ENCODE measurements at regions not wholly inside any gene's neighbourhood (a gene's known extent, or its start where the extent isn't known, plus 50 kb on each side); places are given as distances from the start of the nearest gene placed in this dataset.

DNA sequence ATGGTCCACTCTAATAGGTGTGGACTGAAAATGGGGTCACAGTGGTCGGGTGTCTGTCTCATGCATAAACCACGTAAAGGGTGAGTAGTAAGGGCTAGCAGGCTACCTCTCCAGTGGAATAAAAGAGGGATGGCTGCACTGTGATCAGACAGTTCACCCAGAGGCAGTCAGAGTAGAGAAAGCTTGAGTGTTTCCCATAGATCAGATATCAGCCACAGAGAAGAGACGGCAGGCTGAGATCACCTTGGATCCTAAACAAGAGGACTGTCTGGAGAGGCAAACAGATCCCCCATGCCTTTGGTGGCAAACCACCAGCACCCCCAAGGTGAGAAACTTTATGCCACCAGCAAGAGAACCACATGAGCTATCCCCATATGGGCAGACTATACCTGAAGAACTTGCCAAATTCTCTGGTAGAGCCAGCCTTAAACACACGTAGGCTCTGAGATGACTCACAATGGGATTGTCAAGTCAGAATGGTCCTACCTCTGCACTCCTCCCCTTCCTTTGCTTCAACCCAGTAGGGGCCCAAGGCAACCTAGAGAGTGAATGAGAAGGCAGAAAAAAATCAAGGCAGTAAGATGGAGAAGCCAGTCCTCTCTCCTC lies 205.2 kb upstream of the MAP3K1 start:
- H3K9me3 ChIP-seq (ENCODE audit: low read depth): no peaks in the 10 kb centered on the region
- no peaks in the 10 kb centered on the region for H3K9me2 ChIP-seq (ENCODE audit: insufficient read depth)
- H3K4me2 ChIP-seq (ENCODE audit: unreplicated experiment): no peak overlapping the region
- no peaks in the 10 kb centered on the region; the same call in 1 of the 2 replicates for H3K27me3 ChIP-seq (replicated peaks; ENCODE audit: insufficient read depth)
- H3K27ac ChIP-seq: no peak overlapping the region
- H3K4me3 ChIP-seq: no peak overlapping the region
- H4K20me1 ChIP-seq (ENCODE audit: insufficient read depth): no peaks in the 10 kb centered on the region
- TF ChIP-seq EZH2phosphoT487 (IDR thresholded peaks at IDR 0.05; ENCODE audit: insufficient read depth, low read depth) (no peak), EZH2 (IDR thresholded peaks at IDR 0.05; ENCODE audit: insufficient read depth, poor library complexity, severe bottlenecking) (no peak)
- H3K36me3 ChIP-seq (ENCODE audit: low read depth): no peaks in the 10 kb centered on the region
- H3K4me1 ChIP-seq (ENCODE audit: insufficient read depth): no peaks in the 10 kb centered on the region
- no peak overlapping the region for H3K9ac ChIP-seq
- H3F3A ChIP-seq (ENCODE audit: insufficient read depth): no peaks in the 10 kb centered on the region
- no peak overlapping the region for H2AFZ ChIP-seq
- DNase-seq: no peak
- WGBS, 2 experiments (ENCODE audit: low coverage in 1 of 2, low lambda C conversion rate in 2 of 2, missing lambda C conversion rate in 2 of 2): 50 to 65% methylated on average over 4 of the region's 4 CpGs
- H3K79me2 ChIP-seq (ENCODE audit: insufficient read depth): no peaks in the 10 kb centered on the region
- in situ Hi-C loops (cut with MboI): no loop called here

DNA sequence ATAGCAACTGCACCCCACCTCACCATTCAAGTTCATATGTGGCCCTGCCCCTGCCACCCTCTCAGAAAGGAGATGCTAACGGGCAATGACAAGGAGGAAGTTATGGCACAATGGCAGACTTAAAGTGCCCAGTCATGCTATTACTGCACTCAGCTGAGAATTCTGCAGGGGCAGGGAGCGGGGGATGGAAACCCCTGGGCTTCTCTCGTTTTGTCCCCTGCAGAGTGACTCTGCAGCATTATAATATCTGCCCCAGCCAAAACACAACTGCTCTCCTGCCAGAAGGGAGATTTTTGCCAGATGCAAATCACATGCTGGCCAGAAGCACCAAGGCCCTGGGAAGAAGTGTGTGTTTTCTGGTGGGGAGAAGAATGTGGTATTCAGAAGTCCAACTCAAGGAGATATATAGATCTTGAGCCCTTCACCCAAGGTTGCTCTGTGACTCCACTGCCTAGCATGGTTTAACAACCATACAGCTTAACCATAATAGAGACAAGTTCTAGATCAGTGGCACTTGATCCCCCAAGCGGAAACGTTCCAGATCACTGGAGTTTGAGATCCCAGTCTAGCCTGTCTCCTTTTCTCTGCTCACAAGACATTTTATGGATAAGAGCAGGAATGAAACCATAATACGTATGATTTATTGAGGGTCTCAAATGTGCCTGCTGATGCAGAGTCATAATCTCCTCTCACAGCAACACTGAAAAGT lies 207.0 kb upstream of the MAP3K1 start:
- Histone ChIP-seq H4K20me1 (ENCODE audit: insufficient read depth) (no peaks in the 10 kb centered on the region), H3K27ac (no peak overlapping the region), H3F3A (ENCODE audit: insufficient read depth) (no peaks in the 10 kb centered on the region), H3K9me2 (ENCODE audit: insufficient read depth) (no peaks in the 10 kb centered on the region), H3K9me3 (ENCODE audit: low read depth) (no peaks in the 10 kb centered on the region), H3K9ac (no peak overlapping the region), H3K4me1 (ENCODE audit: insufficient read depth) (no peaks in the 10 kb centered on the region), H3K27me3 (replicated peaks; ENCODE audit: insufficient read depth) (no peaks in the 10 kb centered on the region; the same call in 1 of the 2 replicates), H3K79me2 (ENCODE audit: insufficient read depth) (no peaks in the 10 kb centered on the region), H2AFZ (no peak overlapping the region), H3K4me3 (no peak overlapping the region), H3K36me3 (ENCODE audit: low read depth) (no peaks in the 10 kb centered on the region), H3K4me2 (ENCODE audit: unreplicated experiment) (no peak overlapping the region)
- no peak for TF ChIP-seq EZH2 (IDR thresholded peaks at IDR 0.05; ENCODE audit: insufficient read depth, poor library complexity, severe bottlenecking)
- TF ChIP-seq EZH2phosphoT487 (IDR thresholded peaks at IDR 0.05; ENCODE audit: insufficient read depth, low read depth): no peak
- whole genome bisulfite sequencing, 2 experiments (ENCODE audit: low coverage in 1 of 2, low lambda C conversion rate in 2 of 2, missing lambda C conversion rate in 2 of 2): 57 to 61% methylated on average over 6 of the region's 6 CpGs
- in situ Hi-C loops (cut with MboI): no loop called here
- no peak for DNase-seq

DNA sequence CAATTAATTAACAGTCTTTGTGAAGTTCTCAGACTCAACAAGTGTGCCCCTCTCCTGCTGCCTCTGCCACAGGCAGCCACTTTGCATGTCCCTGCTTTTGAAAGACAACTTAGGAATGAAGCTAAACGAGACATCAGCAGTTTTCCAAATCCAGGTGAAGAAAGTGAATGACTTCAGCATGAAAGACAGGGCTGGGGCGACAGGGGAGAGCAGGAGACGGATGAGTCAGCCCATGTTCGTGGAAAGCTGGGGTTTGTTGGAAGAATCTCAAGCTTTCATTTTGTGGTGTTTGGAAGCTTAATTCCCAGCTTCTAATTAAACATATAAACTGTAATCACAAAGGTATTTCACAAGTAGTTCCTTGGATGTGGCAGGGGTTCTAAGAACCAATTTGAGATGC lies 207.8 kb upstream of the MAP3K1 start:
- H3K9ac ChIP-seq: no peak overlapping the region
- 33 to 43% methylated on average over 4 of the region's 4 CpGs for WGBS, 2 experiments (ENCODE audit: low coverage in 1 of 2, low lambda C conversion rate in 2 of 2, missing lambda C conversion rate in 2 of 2)
- no peaks in the 10 kb centered on the region for H3K36me3 ChIP-seq (ENCODE audit: low read depth)
- H3K9me3 ChIP-seq (ENCODE audit: low read depth): no peaks in the 10 kb centered on the region
- no peaks in the 10 kb centered on the region for H3K9me2 ChIP-seq (ENCODE audit: insufficient read depth)
- peaks cover 2% of the 10 kb centered on the region; the same call in 1 of the 2 replicates for H3K27me3 ChIP-seq (replicated peaks; ENCODE audit: insufficient read depth)
- H3K4me3 ChIP-seq: no peak overlapping the region
- no peak overlapping the region for H2AFZ ChIP-seq
- no peaks in the 10 kb centered on the region for H3K79me2 ChIP-seq (ENCODE audit: insufficient read depth)
- no peaks in the 10 kb centered on the region for H3F3A ChIP-seq (ENCODE audit: insufficient read depth)
- H3K4me2 ChIP-seq (ENCODE audit: unreplicated experiment): no peak overlapping the region
- H3K4me1 ChIP-seq (ENCODE audit: insufficient read depth): no peaks in the 10 kb centered on the region
- peak; percentile 36 for DNase-seq
- no peaks in the 10 kb centered on the region for H4K20me1 ChIP-seq (ENCODE audit: insufficient read depth)
- H3K27ac ChIP-seq: no peak overlapping the region
- in situ Hi-C loops (cut with MboI): no loop called here
- TF ChIP-seq EZH2 (IDR thresholded peaks at IDR 0.05; ENCODE audit: insufficient read depth, poor library complexity, severe bottlenecking): no peak
- TF ChIP-seq EZH2phosphoT487 (IDR thresholded peaks at IDR 0.05; ENCODE audit: insufficient read depth, low read depth): no peak

DNA sequence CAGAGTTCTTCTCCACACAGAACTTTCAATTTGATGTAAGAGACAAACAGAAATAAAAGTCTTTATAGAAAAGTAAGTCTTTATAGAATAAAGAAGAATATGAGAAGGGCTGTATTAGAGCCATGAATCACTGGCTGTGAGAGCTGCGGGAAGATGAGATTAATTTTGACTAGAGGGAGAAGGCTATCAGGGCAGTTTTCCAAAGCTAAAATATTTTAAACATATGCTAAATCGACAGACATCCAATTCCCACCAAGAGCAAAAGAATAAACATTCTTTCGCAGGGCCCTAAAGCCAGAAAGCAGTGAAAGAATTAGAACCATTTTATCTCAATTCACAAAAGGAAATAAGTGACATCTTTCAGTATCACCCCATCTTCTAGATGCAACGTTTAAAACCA lies 208.3 kb upstream of the MAP3K1 start:
- H3K79me2 ChIP-seq (ENCODE audit: insufficient read depth): no peaks in the 10 kb centered on the region
- TF ChIP-seq EZH2 (IDR thresholded peaks at IDR 0.05; ENCODE audit: insufficient read depth, poor library complexity, severe bottlenecking): no peak
- TF ChIP-seq EZH2phosphoT487 (IDR thresholded peaks at IDR 0.05; ENCODE audit: insufficient read depth, low read depth): no peak
- DNase-seq: no peak
- H3K9me3 ChIP-seq (ENCODE audit: low read depth): no peaks in the 10 kb centered on the region
- 48 to 52% methylated on average over 4 of the region's 4 CpGs for WGBS, 2 experiments (ENCODE audit: low coverage in 1 of 2, low lambda C conversion rate in 2 of 2, missing lambda C conversion rate in 2 of 2)
- in situ Hi-C loops (cut with MboI): no loop called here
- H3K27ac ChIP-seq: no peak overlapping the region
- H3K4me1 ChIP-seq (ENCODE audit: insufficient read depth): no peaks in the 10 kb centered on the region
- no peaks in the 10 kb centered on the region for H3K9me2 ChIP-seq (ENCODE audit: insufficient read depth)
- H3K9ac ChIP-seq: no peak overlapping the region
- H3K27me3 ChIP-seq (replicated peaks; ENCODE audit: insufficient read depth): peaks cover 4% of the 10 kb centered on the region; the same call in 1 of the 2 replicates
- no peaks in the 10 kb centered on the region for H3K36me3 ChIP-seq (ENCODE audit: low read depth)
- H2AFZ ChIP-seq: no peak overlapping the region
- no peak overlapping the region for H3K4me2 ChIP-seq (ENCODE audit: unreplicated experiment)
- H3F3A ChIP-seq (ENCODE audit: insufficient read depth): no peaks in the 10 kb centered on the region
- H4K20me1 ChIP-seq (ENCODE audit: insufficient read depth): no peaks in the 10 kb centered on the region
- no peak overlapping the region for H3K4me3 ChIP-seq

All from GM23248 (cell line).